Liver (tissue), 8 donors: ENCODE measurements at regions not wholly inside any gene's neighbourhood (a gene's known extent, or its start where the extent isn't known, plus 50 kb on each side); places are given as distances from the start of the nearest gene placed in this dataset.

Source experiments
- DNase-seq: peaks from one replicate; pipeline ENCODE4 v3.0.0-alpha.2; 2017; ENCODE audit warnings: low spot score
- H3K27ac ChIP-seq, 2 donors: one replicate each; pipeline ENCODE4 v1.7.0; 2013; ENCODE audit warnings: inconsistent platforms in 2 of 2, low read length in 2 of 2, control low read depth in 1 of 2, low read depth in 1 of 2, mild to moderate bottlenecking in 1 of 2
- H3K27me3 ChIP-seq, 4 donors: one replicate each; pipeline versions ENCODE4 v1.6.1 to v1.7.0; 2013; ENCODE audit warnings: low read length in 3 of 4, inconsistent platforms in 1 of 4, mild to moderate bottlenecking in 1 of 4, moderate library complexity in 1 of 4; ENCODE audit not compliant: control insufficient read depth in 4 of 4, insufficient read depth in 4 of 4
- H3K36me3 ChIP-seq, 4 donors: one replicate each; pipeline versions ENCODE4 v1.6.1 to v1.7.0; 2013; ENCODE audit warnings: low read length in 3 of 4, mild to moderate bottlenecking in 3 of 4, low read depth in 1 of 4, moderate library complexity in 1 of 4; ENCODE audit not compliant: control insufficient read depth in 4 of 4, insufficient read depth in 3 of 4
- H3K4me1 ChIP-seq, 4 donors: one replicate each; pipeline versions ENCODE4 v1.6.1 to v1.7.0; 2013; ENCODE audit warnings: low read length in 3 of 4, mild to moderate bottlenecking in 3 of 4, moderate library complexity in 1 of 4; ENCODE audit not compliant: control insufficient read depth in 4 of 4, insufficient read depth in 4 of 4
- H3K4me3 ChIP-seq, 3 donors: one replicate each; pipeline versions ENCODE4 v1.6.1 to v1.7.0; 2013; ENCODE audit warnings: low read length in 3 of 3, control low read depth in 1 of 3, low read depth in 1 of 3, mild to moderate bottlenecking in 1 of 3
- H3K9ac ChIP-seq, 2 donors: one replicate each; pipeline ENCODE4 v1.7.0; 2013; ENCODE audit warnings: low read length in 2 of 2, mild to moderate bottlenecking in 2 of 2, moderate library complexity in 2 of 2, control low read depth in 1 of 2, low read depth in 1 of 2
- H3K9me3 ChIP-seq, 4 donors: one replicate each; pipeline versions ENCODE4 v1.6.1 to v1.7.0; 2013; ENCODE audit warnings: low read length in 3 of 4; ENCODE audit not compliant: control insufficient read depth in 4 of 4
- ATF3 ChIP-seq: IDR thresholded peaks from 2 replicates; pipeline ENCODE4 v1.6.1; 2016; ENCODE audit warnings: antibody characterized with exemption
- CTCF ChIP-seq: fragments of 150-350 bp; IDR thresholded peaks from 2 replicates; pipeline ENCODE4 v1.5.1; 2017; ENCODE audit warnings: improper control_type of control experiment, low read depth, low read length; ENCODE audit not compliant: missing input control
- EGR1 ChIP-seq, 2 donors: IDR thresholded peaks; 2 replicates each; pipeline ENCODE4 v1.6.1; 2016 to 2018; ENCODE audit warnings: antibody characterized with exemption in 2 of 2, low read depth in 2 of 2
- FOXA2 ChIP-seq: IDR thresholded peaks from 2 replicates; pipeline ENCODE4 v1.6.1; 2016; ENCODE audit warnings: antibody characterized with exemption
- HNF4A ChIP-seq, 2 donors: conservative IDR thresholded peaks; 2 replicates each; pipeline ENCODE4 v1.6.1; 2016; ENCODE audit warnings: antibody characterized with exemption in 2 of 2, mild to moderate bottlenecking in 2 of 2
- HNF4G ChIP-seq: IDR thresholded peaks from 2 replicates; pipeline ENCODE4 v1.6.1; 2016; ENCODE audit warnings: antibody characterized with exemption
- JUND ChIP-seq, 2 donors: IDR thresholded peaks; 2 replicates each; pipeline ENCODE4 v1.6.1; 2016; ENCODE audit warnings: antibody characterized with exemption in 2 of 2
- MAX ChIP-seq: IDR thresholded peaks from 2 replicates; pipeline ENCODE4 v1.6.1; 2016; ENCODE audit warnings: antibody characterized with exemption
- RAD21 ChIP-seq, 2 donors: IDR thresholded peaks; 2 replicates each; pipeline ENCODE4 v1.6.1; 2016; ENCODE audit warnings: antibody characterized with exemption in 2 of 2, mild to moderate bottlenecking in 2 of 2
- REST ChIP-seq: IDR thresholded peaks from 2 replicates; pipeline ENCODE4 v1.6.1; 2016; ENCODE audit warnings: antibody characterized with exemption, mild to moderate bottlenecking
- RXRA ChIP-seq, 2 donors: IDR thresholded peaks; 2 replicates each; pipeline ENCODE4 v1.6.1; 2017 to 2018; ENCODE audit warnings: antibody characterized with exemption in 2 of 2, mild to moderate bottlenecking in 1 of 2
- SP1 ChIP-seq: IDR thresholded peaks from 2 replicates; pipeline ENCODE4 v1.6.1; 2018; ENCODE audit warnings: antibody characterized with exemption, mild to moderate bottlenecking
- TAF1 ChIP-seq: conservative IDR thresholded peaks from 2 replicates; pipeline ENCODE4 v1.6.1; 2016; ENCODE audit warnings: antibody characterized with exemption, mild to moderate bottlenecking
- YY1 ChIP-seq: IDR thresholded peaks from 2 replicates; pipeline ENCODE4 v1.6.1; 2016; ENCODE audit warnings: antibody characterized with exemption, mild to moderate bottlenecking
- WGBS: extraction: QIAGEN DNeasy Blood & Tissue Kit; methylation state at CpG from one replicate; pipeline ENCODE4 v1.1.7; 2013; 5-methylcytosine and 5-hydroxymethylcytosine counted together
- TF ChIP-seq, protein P1 (sequence below): IDR thresholded peaks from 2 replicates; pipeline ENCODE4 v1.6.1; 2016; ENCODE audit warnings: antibody characterized with exemption
- donor health status: healthy.
- donor health status: healthy.
- donor health status: healthy.
- donor health status: healthy.
- donor health status: healthy.

DNA sequence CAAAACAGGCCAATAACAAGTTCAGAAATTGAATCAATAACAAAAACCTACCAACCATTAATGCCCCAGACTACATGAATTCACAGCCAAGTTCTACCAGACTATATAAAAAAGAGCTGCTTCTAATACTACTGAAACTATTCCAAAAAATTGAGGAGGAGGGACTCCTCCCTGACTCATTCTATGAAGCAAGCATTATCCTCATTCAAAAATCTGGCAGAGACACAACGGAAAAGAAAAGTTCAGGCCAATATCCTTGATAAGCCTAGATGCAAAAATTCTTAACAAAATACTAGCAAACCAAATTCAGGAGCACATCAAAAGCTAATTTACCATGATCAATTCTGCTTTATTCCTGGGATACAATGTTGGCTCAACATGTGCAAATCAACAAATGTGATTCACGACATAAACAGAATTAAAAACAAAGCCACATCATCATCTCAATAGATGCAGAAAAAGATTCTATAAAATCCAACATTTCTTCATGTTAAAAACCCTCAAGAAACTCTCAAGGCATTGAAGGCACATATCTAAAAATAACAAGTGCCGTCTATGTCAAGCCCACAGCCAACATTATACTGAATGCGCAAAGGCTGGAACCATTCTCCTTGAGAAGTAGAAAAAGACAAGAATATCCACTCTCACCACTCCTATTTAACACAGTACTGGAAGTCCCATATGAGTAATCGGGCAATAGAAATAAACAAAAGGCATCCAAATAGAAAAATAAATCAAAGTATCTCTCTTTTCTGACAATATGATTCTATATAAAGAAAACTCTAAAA lies 573.6 kb upstream of the GRM7 start:
- TF ChIP-seq SP1 (no peak), HNF4G (no peak), HNF4A (conservative IDR thresholded peaks at IDR 0.05) (no peak), FOXA2 (no peak), YY1 (no peak), RXRA (IDR thresholded peaks at IDR 0.05) (no peak), JUND (IDR thresholded peaks at IDR 0.05) (no peak), MAX (no peak), CTCF (no peak), REST (no peak)
- TF ChIP-seq, protein P1, sequence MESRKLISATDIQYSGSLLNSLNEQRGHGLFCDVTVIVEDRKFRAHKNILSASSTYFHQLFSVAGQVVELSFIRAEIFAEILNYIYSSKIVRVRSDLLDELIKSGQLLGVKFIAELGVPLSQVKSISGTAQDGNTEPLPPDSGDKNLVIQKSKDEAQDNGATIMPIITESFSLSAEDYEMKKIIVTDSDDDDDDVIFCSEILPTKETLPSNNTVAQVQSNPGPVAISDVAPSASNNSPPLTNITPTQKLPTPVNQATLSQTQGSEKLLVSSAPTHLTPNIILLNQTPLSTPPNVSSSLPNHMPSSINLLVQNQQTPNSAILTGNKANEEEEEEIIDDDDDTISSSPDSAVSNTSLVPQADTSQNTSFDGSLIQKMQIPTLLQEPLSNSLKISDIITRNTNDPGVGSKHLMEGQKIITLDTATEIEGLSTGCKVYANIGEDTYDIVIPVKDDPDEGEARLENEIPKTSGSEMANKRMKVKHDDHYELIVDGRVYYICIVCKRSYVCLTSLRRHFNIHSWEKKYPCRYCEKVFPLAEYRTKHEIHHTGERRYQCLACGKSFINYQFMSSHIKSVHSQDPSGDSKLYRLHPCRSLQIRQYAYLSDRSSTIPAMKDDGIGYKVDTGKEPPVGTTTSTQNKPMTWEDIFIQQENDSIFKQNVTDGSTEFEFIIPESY = no peak
- 79% methylated on average over 5 of the region's 5 CpGs for WGBS
- H3K9me3 ChIP-seq = peaks cover 2 to 10% (median 3%) of the 10 kb centered on the region in 4 donors

DNA sequence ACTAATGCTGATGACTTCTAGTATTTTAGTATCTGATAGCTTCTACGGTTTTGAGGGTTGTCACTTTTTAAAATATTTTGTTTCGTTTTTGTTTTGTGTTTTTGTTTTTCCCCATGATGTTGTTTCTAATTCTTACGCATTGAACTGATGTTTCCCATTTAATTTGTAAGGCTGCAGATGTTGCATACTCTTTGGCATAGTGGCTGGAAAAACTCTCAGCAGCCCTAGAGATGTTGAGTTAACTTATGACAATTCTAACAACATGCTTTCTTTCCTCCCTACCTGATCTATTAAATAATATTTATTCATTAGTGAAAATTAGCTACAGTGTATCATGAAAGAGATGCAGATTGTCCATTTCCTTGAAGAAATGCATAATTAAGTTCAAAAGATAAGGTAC lies 559.3 kb upstream of the GRM7 start:
- H3K9ac ChIP-seq = no peak overlapping the region
- peaks cover 2 to 12% (median 5%) of the 10 kb centered on the region in 4 donors for H3K9me3 ChIP-seq
- 64% methylated on average over 3 of the region's 3 CpGs for WGBS
- no peak overlapping the region for H3K4me3 ChIP-seq
- H3K27ac ChIP-seq = no peak overlapping the region
- H3K36me3 ChIP-seq = no peaks in the 10 kb centered on the region
- no peak for DNase-seq
- H3K27me3 ChIP-seq = peaks cover 0 to 3% (median 0%) of the 10 kb centered on the region in 4 donors
- no peaks in the 10 kb centered on the region for H3K4me1 ChIP-seq
- TF ChIP-seq SP1 (no peak), FOXA2 (no peak), HNF4A (conservative IDR thresholded peaks at IDR 0.05) (no peak), JUND (IDR thresholded peaks at IDR 0.05) (no peak), HNF4G (no peak), REST (no peak), RAD21 (IDR thresholded peaks at IDR 0.05) (no peak), MAX (no peak), YY1 (no peak), RXRA (IDR thresholded peaks at IDR 0.05) (no peak), TAF1 (no peak), EGR1 (IDR thresholded peaks at IDR 0.05; ENCODE audit: low read depth in 2 of 2) (no peak), ATF3 (no peak)
- TF ChIP-seq, protein P1 = no peak

More for the DNA sequence above, 573.6 kb upstream of the GRM7 start:
- no peaks in the 10 kb centered on the region for H3K4me1 ChIP-seq
- H3K9ac ChIP-seq = no peak overlapping the region
- H3K27me3 ChIP-seq = peaks cover 0 to 2% (median 0%) of the 10 kb centered on the region in 4 donors
- H3K36me3 ChIP-seq = no peaks in the 10 kb centered on the region
- no peak for DNase-seq
- no peak overlapping the region for H3K4me3 ChIP-seq
- H3K27ac ChIP-seq = no peak overlapping the region
